ENCODE measurements at regions not wholly inside any gene's neighbourhood (a gene's known extent, or its start where the extent isn't known, plus 50 kb on each side); places are given as distances from the start of the nearest gene placed in this dataset.

GRCh38 chr5:44997506-44997905 lies 188.8 kb downstream of the MRPS30 start:
- TF ChIP-seq EZH2phosphoT487 (IDR thresholded peaks at IDR 0.05; ENCODE audit: low read length) (no peak), CTCF (IDR thresholded peaks at IDR 0.05; ENCODE audit: low read length) (no peak)

All from MM.1S (cell line).